Progenitor cell of endocrine pancreas (in vitro differentiated cells): ENCODE measurements at regions not wholly inside any gene's neighbourhood (a gene's known extent, or its start where the extent isn't known, plus 50 kb on each side); places are given as distances from the start of the nearest gene placed in this dataset.

Experiments used
- DNase-seq: peaks from one replicate; pipeline ENCODE4 v3.0.0; 2021; ENCODE audit warnings: low spot score; ENCODE audit not compliant: unreplicated experiment
- H3K27ac Mint-ChIP-seq: 2 replicates; pipeline ENCODE4 v1.8.0; 2021; ENCODE audit warnings: mild to moderate bottlenecking, moderate library complexity, mixed read lengths
- H3K27me3 Mint-ChIP-seq: 2 replicates; pipeline ENCODE4 v1.8.0; 2021; ENCODE audit warnings: mixed read lengths
- H3K36me3 Mint-ChIP-seq: 2 replicates; pipeline ENCODE4 v1.8.0; 2022; ENCODE audit warnings: mixed read lengths; ENCODE audit not compliant: insufficient read depth
- H3K4me1 Mint-ChIP-seq: 2 replicates; pipeline ENCODE4 v1.8.0; 2021; ENCODE audit warnings: low read depth, mixed read lengths
- H3K4me3 Mint-ChIP-seq: 2 replicates; pipeline ENCODE4 v1.8.0; 2021; ENCODE audit warnings: low read depth, mild to moderate bottlenecking, moderate library complexity, mixed read lengths
- H3K9me3 Mint-ChIP-seq: 2 replicates; pipeline ENCODE4 v1.8.0; 2021; ENCODE audit warnings: low read depth, mixed read lengths
- CTCF ChIP-seq: fragments of 200-600 bp; sonication (generic); IDR thresholded peaks from one replicate; pipeline ENCODE4 v1.5.0; 2021; ENCODE audit warnings: antibody characterized with exemption, mild to moderate bottlenecking; ENCODE audit not compliant: unreplicated experiment

DNA sequence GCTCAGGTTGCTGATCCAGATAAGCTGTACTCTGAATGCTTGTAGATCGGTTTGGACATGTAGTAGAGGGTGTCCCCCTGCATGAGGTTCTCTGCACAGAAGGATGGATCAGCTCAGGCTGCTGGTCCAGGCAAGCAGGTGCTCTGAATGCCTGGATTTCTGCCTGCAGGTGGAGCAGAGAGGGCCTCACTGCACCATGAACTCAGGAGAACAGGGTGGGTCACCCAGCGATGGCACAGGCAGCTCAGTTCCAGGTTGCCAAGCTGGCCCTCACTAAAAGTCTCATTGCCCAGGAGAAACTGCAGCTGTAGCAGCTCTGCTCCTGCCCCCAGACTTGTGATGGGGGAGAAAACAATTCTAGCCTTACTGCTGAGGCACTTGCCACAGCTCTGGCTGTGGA is 491.8 kb downstream of the XIRP2 start:
- no peak for DNase-seq
- peaks cover 11% of the 10 kb centered on the region for H3K4me1 Mint-ChIP-seq
- H3K4me3 Mint-ChIP-seq, result no peak overlapping the region
- no peaks in the 10 kb centered on the region for H3K27me3 Mint-ChIP-seq
- no peak overlapping the region for H3K27ac Mint-ChIP-seq
- H3K36me3 Mint-ChIP-seq, result peaks cover 4% of the 10 kb centered on the region
- TF ChIP-seq CTCF, result no peak
- H3K9me3 Mint-ChIP-seq, result peaks cover 14% of the 10 kb centered on the region

- Mint-ChIP-seq H3K9me3 (peaks cover 7% of the 10 kb centered on the region), H3K4me3 (no peak overlapping the region), H3K27ac (no peak overlapping the region)
These were observed 480.8 kb downstream of the XIRP2 start for GRCh38 chr2:167369083-167369482.

DNA sequence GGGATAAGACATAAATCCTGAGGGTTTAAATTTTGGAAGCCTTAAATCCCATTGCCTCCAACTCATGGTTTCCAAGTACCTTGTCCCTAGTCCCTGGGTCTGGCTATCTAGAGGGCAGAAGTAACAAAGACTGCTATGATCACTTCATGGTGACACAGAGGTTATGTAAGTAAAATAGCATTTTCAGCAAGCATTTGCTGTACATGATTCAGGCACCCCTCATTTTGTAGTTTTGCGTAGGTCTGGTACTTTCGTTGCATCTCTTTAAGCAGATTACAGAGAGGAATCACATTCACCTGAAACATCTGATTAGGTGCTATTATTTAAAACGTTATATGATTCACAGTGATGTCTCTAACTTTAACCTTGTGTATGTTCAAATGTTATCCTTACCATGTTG is 480.1 kb downstream of the XIRP2 start:
- peaks cover 5% of the 10 kb centered on the region for H3K36me3 Mint-ChIP-seq
- H3K9me3 Mint-ChIP-seq, result peaks cover 3% of the 10 kb centered on the region
- no peak for TF ChIP-seq CTCF
- no peak overlapping the region for H3K27ac Mint-ChIP-seq
- DNase-seq, result no peak
- no peak overlapping the region for H3K4me3 Mint-ChIP-seq
- no peaks in the 10 kb centered on the region for H3K27me3 Mint-ChIP-seq
- H3K4me1 Mint-ChIP-seq, result no peaks in the 10 kb centered on the region

More at GRCh38 chr2:167369083-167369482, 480.8 kb downstream of the XIRP2 start:
- Mint-ChIP-seq H3K4me1 (no peaks in the 10 kb centered on the region), H3K27me3 (no peaks in the 10 kb centered on the region), H3K36me3 (peaks cover 5% of the 10 kb centered on the region)
- no peak for TF ChIP-seq CTCF
- DNase-seq, result no peak

- Mint-ChIP-seq H3K4me1 (no peaks in the 10 kb centered on the region), H3K27me3 (no peaks in the 10 kb centered on the region), H3K9me3 (peaks cover under 1% of the 10 kb centered on the region), H3K4me3 (no peak overlapping the region), H3K27ac (no peak overlapping the region), H3K36me3 (peaks cover 2% of the 10 kb centered on the region)
- no peak for DNase-seq
- no peak for TF ChIP-seq CTCF
These were observed 476.9 kb downstream of the XIRP2 start for GRCh38 chr2:167365216-167365615.

GRCh38 chr2:167361426-167361825 is 473.1 kb downstream of the XIRP2 start:
- Mint-ChIP-seq H3K4me3 (no peak overlapping the region), H3K27me3 (no peaks in the 10 kb centered on the region), H3K9me3 (peaks cover 4% of the 10 kb centered on the region), H3K36me3 (peaks cover 5% of the 10 kb centered on the region), H3K27ac (peak overlapping the region; percentile 41), H3K4me1 (no peaks in the 10 kb centered on the region)
- DNase-seq, result no peak
- no peak for TF ChIP-seq CTCF
